ENCODE measurements at regions not wholly inside any gene's neighbourhood (a gene's known extent, or its start where the extent isn't known, plus 50 kb on each side); places are given as distances from the start of the nearest gene placed in this dataset.
"Not testable (repeated sequence)": the region's sequence is repeated elsewhere in the genome, so short reads cannot be mapped to it uniquely, and the experiment has no call there.

- peak; percentile 25 for DNase-seq
These were observed 52.8 kb upstream of the SRSF6 start for GRCh38 chr20:43404878-43405277.

GRCh38 chr20:43400882-43401281 lies 56.8 kb upstream of the SRSF6 start:
- DNase-seq, result not testable (repeated sequence)

GRCh38 chr20:43398676-43399324 lies 58.9 kb upstream of the SRSF6 start:
- no peak for DNase-seq

- no peak for DNase-seq
These were observed 60.5 kb upstream of the SRSF6 start for GRCh38 chr20:43397147-43397546.

GRCh38 chr20:43393052-43393451 lies 64.6 kb upstream of the SRSF6 start:
- no peak for DNase-seq

GRCh38 chr20:43392561-43392960 lies 65.1 kb upstream of the SRSF6 start:
- no peak for DNase-seq

GRCh38 chr20:43389839-43390626 lies 67.7 kb upstream of the SRSF6 start:
- peak; percentile 28 for DNase-seq

- no peak for DNase-seq
These were observed 68.5 kb upstream of the SRSF6 start for GRCh38 chr20:43389211-43389610.

GRCh38 chr20:43388268-43389002 lies 69.3 kb upstream of the SRSF6 start:
- no peak for DNase-seq

GRCh38 chr20:43387737-43388136 lies 70.0 kb upstream of the SRSF6 start:
- peak; percentile 16 for DNase-seq

- no peak for DNase-seq
These were observed 70.8 kb upstream of the SRSF6 start for GRCh38 chr20:43386878-43387277.

GRCh38 chr20:43385914-43386313 lies 71.8 kb upstream of the SRSF6 start:
- no peak for DNase-seq

GRCh38 chr20:43384101-43384940 lies 73.4 kb upstream of the SRSF6 start:
- no peak for DNase-seq

GRCh38 chr20:43383026-43383795 lies 74.5 kb upstream of the SRSF6 start:
- DNase-seq, result no peak

GRCh38 chr20:43382135-43382534 lies 75.6 kb upstream of the SRSF6 start:
- not testable (repeated sequence) for DNase-seq

GRCh38 chr20:43381533-43381932 lies 76.2 kb upstream of the SRSF6 start:
- not testable (repeated sequence) for DNase-seq

- no peak for DNase-seq
These were observed 78.3 kb upstream of the SRSF6 start for GRCh38 chr20:43379239-43379917.

GRCh38 chr20:43376831-43377230 lies 80.9 kb upstream of the SRSF6 start:
- DNase-seq, result no peak

- no peak for DNase-seq
These were observed 82.1 kb upstream of the SRSF6 start for GRCh38 chr20:43375591-43375990.

- no peak for DNase-seq
These were observed 85.6 kb upstream of the SRSF6 start for GRCh38 chr20:43372051-43372450.

- DNase-seq, result no peak
These were observed 92.0 kb upstream of the SRSF6 start for GRCh38 chr20:43365691-43366090.
